DND-41 (cell line): ENCODE measurements at regions not wholly inside any gene's neighbourhood (a gene's known extent, or its start where the extent isn't known, plus 50 kb on each side); places are given as distances from the start of the nearest gene placed in this dataset.

Experiments used
- ATAC-seq: fragments of 200-7000 bp; cut with Tn5 transposase; 3 replicates; pipeline ENCODE4 v1.9.1; 2021; ENCODE audit warnings: low read depth; ENCODE audit not compliant: insufficient read depth
- DNase-seq: peaks from one replicate; pipeline ENCODE4 v3.0.0-alpha.2; 2020
- H2AFZ ChIP-seq: 2 replicates; pipeline ENCODE4 v1.6.0; 2012; ENCODE audit warnings: low read depth, low read length
- H3K27ac ChIP-seq: 2 replicates; pipeline ENCODE4 v1.5.1; 2012; ENCODE audit warnings: low read length, inconsistent platforms
- H3K27me3 ChIP-seq: fragments of 200-600 bp; sonication (generic); 2 replicates; pipeline ENCODE4 v1.6.0; 2012; ENCODE audit warnings: low read length, mild to moderate bottlenecking, inconsistent platforms; ENCODE audit not compliant: insufficient read depth, poor library complexity
- H3K36me3 ChIP-seq: 2 replicates; pipeline ENCODE4 v1.5.1; 2012; ENCODE audit warnings: low read length, inconsistent platforms; ENCODE audit not compliant: insufficient read depth
- H3K4me1 ChIP-seq: 2 replicates; pipeline ENCODE4 v1.5.1; 2012; ENCODE audit warnings: mild to moderate bottlenecking, low read length; ENCODE audit not compliant: insufficient read depth
- H3K4me2 ChIP-seq: 2 replicates; pipeline ENCODE4 v1.6.0; 2012; ENCODE audit warnings: mild to moderate bottlenecking, moderate library complexity, low read length, inconsistent platforms; ENCODE audit not compliant: insufficient read depth
- H3K4me3 ChIP-seq, 2 experiments: fragments of 200-600 bp in 1 of 2; shearing (Covaris generic) in 1 of 2; 2 replicates each; pipeline ENCODE4 v1.5.1; 2012 to 2016; ENCODE audit warnings: inconsistent platforms in 2 of 2, low read length in 2 of 2, mild to moderate bottlenecking in 2 of 2, low read depth in 1 of 2, moderate library complexity in 1 of 2
- H3K79me2 ChIP-seq: 2 replicates; pipeline ENCODE4 v1.6.0; 2012; ENCODE audit warnings: low read length, inconsistent platforms; ENCODE audit not compliant: insufficient read depth
- H3K9ac ChIP-seq: 2 replicates; pipeline ENCODE4 v1.6.0; 2012; ENCODE audit warnings: low read depth, mild to moderate bottlenecking, inconsistent platforms, low read length, moderate library complexity
- H3K9me3 ChIP-seq: 2 replicates; pipeline ENCODE4 v1.5.1; 2012; ENCODE audit warnings: low read length, moderate library complexity, mild to moderate bottlenecking, inconsistent platforms; ENCODE audit not compliant: insufficient read depth, severe bottlenecking
- H4K20me1 ChIP-seq: 2 replicates; pipeline ENCODE4 v1.6.0; 2012; ENCODE audit warnings: low read length; ENCODE audit not compliant: insufficient read depth
- CTCF ChIP-seq: IDR thresholded peaks from 2 replicates; pipeline ENCODE4 v1.5.1; 2012; ENCODE audit warnings: borderline replicate concordance, low read length, moderate library complexity, mild to moderate bottlenecking; ENCODE audit not compliant: poor library complexity, severe bottlenecking; ENCODE audit errors: extremely low read depth
- EZH2 ChIP-seq: IDR thresholded peaks from 3 replicates; pipeline ENCODE4 v1.6.1; 2012; ENCODE audit warnings: borderline replicate concordance, low read depth, mild to moderate bottlenecking, moderate library complexity, low read length, inconsistent platforms; ENCODE audit not compliant: severe bottlenecking

GRCh38 chr7:50209461-50210135 is 94.9 kb upstream of the IKZF1 start:
- no peak for ATAC-seq

GRCh38 chr7:50208378-50208982 is 96.0 kb upstream of the IKZF1 start:
- H3K27me3 ChIP-seq: no peaks in the 10 kb centered on the region

More at GRCh38 chr7:50209461-50210135, 94.9 kb upstream of the IKZF1 start:
- Histone ChIP-seq H4K20me1 (no peaks in the 10 kb centered on the region), H3K4me3 (no peak overlapping the region), H3K9ac (no peak overlapping the region), H3K4me1 (peaks cover 33% of the 10 kb centered on the region), H3K27ac (no peak overlapping the region), H2AFZ (no peak overlapping the region), H3K4me2 (no peak overlapping the region), H3K9me3 (no peaks in the 10 kb centered on the region), H3K79me2 (no peaks in the 10 kb centered on the region), H3K36me3 (no peaks in the 10 kb centered on the region), H3K27me3 (no peaks in the 10 kb centered on the region)
- TF ChIP-seq CTCF (no peak), EZH2 (no peak)
- DNase-seq: no peak

GRCh38 chr7:50207686-50208255 is 96.7 kb upstream of the IKZF1 start:
- Histone ChIP-seq H3K4me2 (no peak overlapping the region), H3K27me3 (no peaks in the 10 kb centered on the region), H3K9me3 (no peaks in the 10 kb centered on the region), H4K20me1 (no peaks in the 10 kb centered on the region), H3K36me3 (no peaks in the 10 kb centered on the region), H2AFZ (no peak overlapping the region), H3K9ac (no peak overlapping the region), H3K79me2 (no peaks in the 10 kb centered on the region), H3K4me3 (no peak overlapping the region), H3K4me1 (peaks cover 20% of the 10 kb centered on the region), H3K27ac (no peak overlapping the region; the same call in 1 of the 2 replicates)
- ATAC-seq: no peak
- DNase-seq: no peak
- no peak for TF ChIP-seq CTCF
- TF ChIP-seq EZH2: no peak

More at GRCh38 chr7:50208378-50208982, 96.0 kb upstream of the IKZF1 start:
- Histone ChIP-seq H3K4me1 (peaks cover 27% of the 10 kb centered on the region), H3K4me2 (no peak overlapping the region), H3K79me2 (no peaks in the 10 kb centered on the region), H3K9ac (no peak overlapping the region), H4K20me1 (no peaks in the 10 kb centered on the region), H3K4me3 (no peak overlapping the region), H3K9me3 (no peaks in the 10 kb centered on the region), H3K36me3 (no peaks in the 10 kb centered on the region), H2AFZ (no peak overlapping the region), H3K27ac (no peak overlapping the region)
- DNase-seq: no peak
- no peak for TF ChIP-seq CTCF
- no peak for TF ChIP-seq EZH2
- no peak for ATAC-seq

GRCh38 chr7:50207251-50207564 is 97.3 kb upstream of the IKZF1 start:
- Histone ChIP-seq H3K4me1 (peaks cover 16% of the 10 kb centered on the region; the same call in 1 of the 2 replicates), H3K36me3 (no peaks in the 10 kb centered on the region), H3K27ac (no peak overlapping the region), H3K4me3 (no peak overlapping the region), H3K9ac (no peak overlapping the region), H3K79me2 (no peaks in the 10 kb centered on the region), H2AFZ (no peak overlapping the region), H4K20me1 (no peaks in the 10 kb centered on the region), H3K4me2 (no peak overlapping the region), H3K9me3 (no peaks in the 10 kb centered on the region), H3K27me3 (no peaks in the 10 kb centered on the region)
- TF ChIP-seq CTCF: no peak
- no peak for TF ChIP-seq EZH2
- no peak for ATAC-seq
- no peak for DNase-seq
